Stimulated activated CD8-positive, alpha-beta memory T cell treated with anti-CD3 and anti-CD28 coated beads, Interleukin-15, amount 100 ng/mL, for 24 hours (primary cell): ENCODE measurements at regions not wholly inside any gene's neighbourhood (a gene's known extent, or its start where the extent isn't known, plus 50 kb on each side); places are given as distances from the start of the nearest gene placed in this dataset.
"Not testable (repeated sequence)": the region's sequence is repeated elsewhere in the genome, so short reads cannot be mapped to it uniquely, and the experiment has no call there.

Source experiments
- DNase-seq: peaks from one replicate; pipeline ENCODE4 v3.0.0-alpha.2; 2020; ENCODE audit warnings: low read depth

- DNase-seq = no peak
Observed at GRCh38 chr22:22120160-22120559, 124.4 kb upstream of the VPREB1 start.

- DNase-seq = no peak
Observed at GRCh38 chr22:22118987-22119386, 125.6 kb upstream of the VPREB1 start.

GRCh38 chr22:22117864-22118544 lies 126.6 kb upstream of the VPREB1 start:
- not testable (repeated sequence) for DNase-seq

- DNase-seq = not testable (repeated sequence)
Observed at GRCh38 chr22:22116997-22117770, 127.4 kb upstream of the VPREB1 start.

GRCh38 chr22:22113701-22114100 lies 130.9 kb upstream of the VPREB1 start:
- no peak for DNase-seq

- no peak for DNase-seq
Observed at GRCh38 chr22:22112533-22113294, 130.1 kb upstream of the TOP3B start.

GRCh38 chr22:22111983-22112382 lies 129.4 kb upstream of the TOP3B start:
- no peak for DNase-seq

GRCh38 chr22:22111267-22111751 lies 128.7 kb upstream of the TOP3B start:
- no peak for DNase-seq

GRCh38 chr22:22110548-22111266 lies 128.1 kb upstream of the TOP3B start:
- DNase-seq = no peak

GRCh38 chr22:22109693-22110466 lies 127.3 kb upstream of the TOP3B start:
- DNase-seq = no peak

GRCh38 chr22:22106855-22107254 lies 124.3 kb upstream of the TOP3B start:
- no peak for DNase-seq

GRCh38 chr22:22105364-22105763 lies 122.8 kb upstream of the TOP3B start:
- no peak for DNase-seq

- no peak for DNase-seq
Observed at GRCh38 chr22:22103078-22103875, 120.7 kb upstream of the TOP3B start.

- DNase-seq = no peak
Observed at GRCh38 chr22:22099833-22100812, 117.5 kb upstream of the TOP3B start.

GRCh38 chr22:22099194-22099486 lies 116.6 kb upstream of the TOP3B start:
- DNase-seq = no peak

- DNase-seq = no peak
Observed at GRCh38 chr22:22098457-22099193, 116.0 kb upstream of the TOP3B start.

- no peak for DNase-seq
Observed at GRCh38 chr22:22097727-22098228, 115.2 kb upstream of the TOP3B start.

GRCh38 chr22:22094921-22095320 lies 112.3 kb upstream of the TOP3B start:
- no peak for DNase-seq
